K562 (cell line): ENCODE measurements at regions not wholly inside any gene's neighbourhood (a gene's known extent, or its start where the extent isn't known, plus 50 kb on each side); places are given as distances from the start of the nearest gene placed in this dataset.

Experiments used
- ATAC-seq: fragments of 200-7000 bp; cut with Tn5 transposase; 3 replicates; pipeline ENCODE4 v1.9.1; 2020; ENCODE audit warnings: moderate library complexity
- BruUV-seq: library from RNA; stranded (reverse); fragments of 400-500 nt; replicated peaks from 2 replicates; lab custom pipeline; 2021; lab: Mats Ljungman, UMichigan
- CTCF ChIA-PET: fragments of 300-600 bp; formaldehyde crosslinking; extraction: SDS; loops from one replicate; lab custom pipeline; 2021; ENCODE audit warnings: low intra/inter-chr PET ratio; lab: Yijun Ruan, JAX
- POLR2A ChIA-PET: fragments of 300-600, 350-650 bp; sonication (Branson Sonifier 250); formaldehyde crosslinking; extraction: SDS; loops from one replicate; lab custom pipeline; 2021; ENCODE audit warnings: antibody characterized with exemption, inconsistent platforms; lab: Yijun Ruan, JAX
- DNase-seq, 4 experiments: peaks; one replicate each; pipeline versions ENCODE4 v3.0.0 to v3.0.0-alpha.2; 2011 to 2018; ENCODE audit warnings: low spot score in 3 of 4, mixed read lengths in 3 of 4; ENCODE audit errors: extremely low read depth in 1 of 4
- FAIRE-seq: peaks from 2 replicates; lab custom pipeline; 2011; peaks lifted over from hg19 to GRCh38; lab: Jason Lieb, UNC
- H2AFZ ChIP-seq: 2 replicates; pipeline ENCODE4 v1.6.0; 2011; ENCODE audit warnings: low read depth, low read length, control low read depth, inconsistent platforms
- H3K27ac ChIP-seq: fragments of 200-600 bp; 3 replicates; pipeline ENCODE4 v1.8.0; 2011; ENCODE audit warnings: low read depth, mild to moderate bottlenecking, control low read depth, inconsistent platforms, low read length, moderate library complexity, mixed read lengths; ENCODE audit errors: extremely low read depth
- H3K27me3 ChIP-seq, 2 experiments: fragments of 300-600 bp in 1 of 2; 2 replicates in 1 of 2; 3 replicates in 1 of 2; pipeline versions ENCODE4 v1.6.0 to v1.8.0; 2011; ENCODE audit warnings: inconsistent platforms in 2 of 2, low read length in 2 of 2, mild to moderate bottlenecking in 1 of 2, mixed read lengths in 1 of 2, moderate library complexity in 1 of 2; ENCODE audit not compliant: control insufficient read depth in 2 of 2, insufficient read depth in 2 of 2
- H3K36me3 ChIP-seq: fragments of 300-600 bp; 3 replicates; pipeline ENCODE4 v1.8.0; 2011; ENCODE audit warnings: mild to moderate bottlenecking, low read length, inconsistent platforms; ENCODE audit not compliant: control insufficient read depth, insufficient read depth
- H3K4me1 ChIP-seq, 2 experiments: fragments of 200-600 bp in 1 of 2; replicated peaks in 1 of 2; 2 replicates in 1 of 2; 3 replicates in 1 of 2; pipeline versions ENCODE4 v1.5.1 to v1.8.0; 2011; ENCODE audit warnings: inconsistent platforms in 2 of 2, low read length in 2 of 2, mild to moderate bottlenecking in 1 of 2, mixed read lengths in 1 of 2, moderate library complexity in 1 of 2; ENCODE audit not compliant: control insufficient read depth in 2 of 2, insufficient read depth in 2 of 2
- H3K4me2 ChIP-seq: 2 replicates; pipeline ENCODE4 v1.6.1; 2011; ENCODE audit warnings: low read length, control low read depth, inconsistent platforms, mixed read lengths; ENCODE audit not compliant: insufficient read depth
- H3K4me3 ChIP-seq: fragments of 200-600 bp; sonication (generic), shearing (Covaris generic); 2 replicates; pipeline ENCODE4 v1.5.1; 2016; ENCODE audit warnings: control low read depth, inconsistent platforms
- H3K79me2 ChIP-seq: fragments of 200-600 bp; 3 replicates; pipeline ENCODE4 v1.8.0; 2011; ENCODE audit warnings: low read length, inconsistent platforms; ENCODE audit not compliant: control insufficient read depth, insufficient read depth
- H3K9ac ChIP-seq, 2 experiments: 2 replicates each; pipeline versions ENCODE4 v1.6.0 to v1.6.1; 2011; ENCODE audit warnings: low read depth in 2 of 2, low read length in 2 of 2, control low read depth in 1 of 2, inconsistent platforms in 1 of 2, mild to moderate bottlenecking in 1 of 2, mixed read lengths in 1 of 2; ENCODE audit not compliant: insufficient read depth in 1 of 2
- H3K9me1 ChIP-seq: one replicate; pipeline ENCODE4 v1.6.0; 2011; ENCODE audit warnings: inconsistent platforms, mild to moderate bottlenecking, low read length, moderate library complexity; ENCODE audit not compliant: control insufficient read depth, insufficient read depth
- H3K9me3 ChIP-seq: replicated peaks from 2 replicates; pipeline ENCODE4 v1.5.1; 2011; ENCODE audit warnings: low read depth, low read length, inconsistent platforms; ENCODE audit not compliant: control insufficient read depth, insufficient read depth
- H4K20me1 ChIP-seq: replicated peaks from 2 replicates; pipeline ENCODE4 v1.6.1; 2011; ENCODE audit warnings: low read length, inconsistent platforms, mixed read lengths; ENCODE audit not compliant: control insufficient read depth, insufficient read depth
- ARID3A ChIP-seq: IDR thresholded peaks from 2 replicates; pipeline ENCODE4 v1.6.1; 2012; ENCODE audit warnings: low read depth, low read length, improper control_type of control experiment, borderline replicate concordance
- DMBX1 ChIP-seq: fragments of 250-450 bp; sonication (Bioruptor Pico); IDR thresholded peaks from 2 replicates; pipeline ENCODE4 v1.8.0; 2022; ENCODE audit warnings: inconsistent platforms, mild to moderate bottlenecking, moderate library complexity, borderline replicate concordance
- HBP1 ChIP-seq: fragments of 450-650 bp; formaldehyde crosslinking; IDR thresholded peaks from 2 replicates; pipeline ENCODE4 v1.4.0; 2022; ENCODE audit warnings: missing genetic modification characterization
- HDAC2 ChIP-seq: fragments of 450-650 bp; IDR thresholded peaks from 2 replicates; pipeline ENCODE4 v1.6.1; 2016; ENCODE audit warnings: mild to moderate bottlenecking
- NFIX ChIP-seq: fragments of 250-450 bp; sonication (Bioruptor Pico); IDR thresholded peaks from 2 replicates; pipeline ENCODE4 v1.4.0; 2020; ENCODE audit warnings: low read depth, mild to moderate bottlenecking, moderate library complexity
- NKRF ChIP-seq: fragments of 450-650 bp; IDR thresholded peaks from 2 replicates; pipeline ENCODE4 v1.6.1; 2016; ENCODE audit warnings: borderline replicate concordance
- RAD51 ChIP-seq: fragments of 450-650 bp; IDR thresholded peaks from 2 replicates; pipeline ENCODE4 v1.7.1; 2016; ENCODE audit warnings: low read depth, mild to moderate bottlenecking, borderline replicate concordance
- RNF219 ChIP-seq: fragments of 250-450 bp; sonication (Bioruptor Pico); IDR thresholded peaks from 2 replicates; pipeline ENCODE4 v1.5.0; 2022; ENCODE audit warnings: mild to moderate bottlenecking
- ZNF12 ChIP-seq: sonication (generic); formaldehyde crosslinking; IDR thresholded peaks from 2 replicates; pipeline ENCODE4 v1.4.0; 2020; ENCODE audit warnings: mild to moderate bottlenecking, missing genetic modification reagents
- WGBS: fragments of 100-300 bp; shearing (Covaris generic); methylation state at CpG from one replicate; pipeline ENCODE4 v1.1.6; 2016; ENCODE audit warnings: low coverage, mixed read lengths; ENCODE audit not compliant: insufficient coverage; ENCODE audit errors: missing lambda C conversion rate; 5-methylcytosine and 5-hydroxymethylcytosine counted together
- in situ Hi-C: fragments of 300-500 bp; cut with MboI; formaldehyde crosslinking; loops from 4 replicates; pipeline ENCODE4 v1.15.0; 2018; ENCODE audit warnings: inconsistent platforms, mixed read lengths
- intact Hi-C: fragments of 100-400 bp; cut with micrococcal nuclease; formaldehyde crosslinking; loops from 2 replicates; pipeline ENCODE4 v1.14.2; 2022

GRCh38 chr10:52650873-52651272 lies 121.7 kb downstream of the MBL2 start:
- ChIA-PET CTCF (no interaction called here), POLR2A (no interaction called here)
- BruUV-seq = no TSS peak
- no peaks in the 10 kb centered on the region; the same call in 1 of the 2 replicates for H3K9me3 ChIP-seq
- no peak for DNase-seq
- in situ Hi-C loops (no loop called here), intact Hi-C loops (no loop called here)
- ATAC-seq = no peak
- no peaks in the 10 kb centered on the region for H3K4me1 ChIP-seq
- no peak overlapping the region for H3K9ac ChIP-seq
- no peaks in the 10 kb centered on the region for H3K36me3 ChIP-seq
- H3K4me3 ChIP-seq = no peak overlapping the region
- no peaks in the 10 kb centered on the region for H3K27me3 ChIP-seq
- H3K79me2 ChIP-seq = no peaks in the 10 kb centered on the region
- FAIRE-seq = no peak
- no peak overlapping the region for H3K27ac ChIP-seq
- H3K9me1 ChIP-seq = no peaks in the 10 kb centered on the region
- H4K20me1 ChIP-seq = no peaks in the 10 kb centered on the region
- TF ChIP-seq ARID3A (no peak), NFIX (no peak), HDAC2 (no peak), RAD51 (no peak), HBP1 (CRISPR knock-in tag) (no peak), RNF219 (CRISPR knock-in tag) (no peak), NKRF (no peak), ZNF12 (CRISPR knock-in tag) (no peak), DMBX1 (CRISPR knock-in tag) (no peak)
- H3K4me2 ChIP-seq = no peak overlapping the region
- WGBS = 3% methylated on average over 4 of the region's 4 CpGs
- no peak overlapping the region for H2AFZ ChIP-seq
